ENCODE measurements at regions not wholly inside any gene's neighbourhood (a gene's known extent, or its start where the extent isn't known, plus 50 kb on each side); places are given as distances from the start of the nearest gene placed in this dataset.

DNA sequence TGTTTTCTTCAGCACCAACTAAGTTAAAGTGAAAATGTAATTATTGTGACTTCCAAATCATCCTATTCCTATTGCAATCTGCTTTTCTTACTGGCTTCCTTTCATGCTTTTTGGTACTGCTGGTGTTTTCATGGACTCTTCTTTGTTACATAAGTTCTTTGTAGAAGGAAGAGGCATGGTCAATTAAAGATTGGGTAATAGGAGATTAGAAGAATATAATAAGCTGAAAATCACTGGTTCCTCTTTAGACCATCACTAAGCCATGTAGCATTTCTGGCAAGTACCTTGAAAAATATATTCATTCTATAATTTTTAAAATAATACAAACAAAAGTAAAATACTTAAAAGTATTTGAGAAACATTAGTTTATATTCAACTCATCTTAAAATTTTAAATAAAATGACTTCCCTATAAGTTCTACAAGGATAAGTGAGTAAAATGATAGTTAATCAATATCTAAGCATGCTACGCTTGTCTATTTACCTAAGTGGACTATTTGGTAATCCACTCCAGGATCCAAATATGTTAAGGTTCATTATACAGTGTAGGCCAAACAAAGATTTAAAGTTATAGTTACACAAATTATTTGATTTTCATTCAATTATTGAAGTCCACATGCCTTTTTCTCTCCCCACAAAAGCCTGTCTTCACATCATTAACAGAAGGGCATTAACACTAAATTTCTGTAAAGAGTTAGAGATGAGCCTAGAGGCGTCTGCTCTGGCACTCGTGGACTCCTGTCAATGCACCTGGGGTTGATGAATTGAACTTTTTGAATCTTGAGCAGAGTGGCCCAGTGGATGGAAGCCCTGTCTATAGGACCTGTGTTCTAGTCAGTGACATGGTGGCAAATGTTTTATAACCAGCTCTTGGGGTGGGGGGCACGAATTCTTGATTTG is 408.1 kb downstream of the INHBA start:
- TF ChIP-seq, protein P1, sequence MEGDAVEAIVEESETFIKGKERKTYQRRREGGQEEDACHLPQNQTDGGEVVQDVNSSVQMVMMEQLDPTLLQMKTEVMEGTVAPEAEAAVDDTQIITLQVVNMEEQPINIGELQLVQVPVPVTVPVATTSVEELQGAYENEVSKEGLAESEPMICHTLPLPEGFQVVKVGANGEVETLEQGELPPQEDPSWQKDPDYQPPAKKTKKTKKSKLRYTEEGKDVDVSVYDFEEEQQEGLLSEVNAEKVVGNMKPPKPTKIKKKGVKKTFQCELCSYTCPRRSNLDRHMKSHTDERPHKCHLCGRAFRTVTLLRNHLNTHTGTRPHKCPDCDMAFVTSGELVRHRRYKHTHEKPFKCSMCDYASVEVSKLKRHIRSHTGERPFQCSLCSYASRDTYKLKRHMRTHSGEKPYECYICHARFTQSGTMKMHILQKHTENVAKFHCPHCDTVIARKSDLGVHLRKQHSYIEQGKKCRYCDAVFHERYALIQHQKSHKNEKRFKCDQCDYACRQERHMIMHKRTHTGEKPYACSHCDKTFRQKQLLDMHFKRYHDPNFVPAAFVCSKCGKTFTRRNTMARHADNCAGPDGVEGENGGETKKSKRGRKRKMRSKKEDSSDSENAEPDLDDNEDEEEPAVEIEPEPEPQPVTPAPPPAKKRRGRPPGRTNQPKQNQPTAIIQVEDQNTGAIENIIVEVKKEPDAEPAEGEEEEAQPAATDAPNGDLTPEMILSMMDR (IDR thresholded peaks at IDR 0.05; ENCODE audit: insufficient read depth, low read length, poor library complexity, severe bottlenecking), result no peak
- no peak for TF ChIP-seq EZH2phosphoT487 (conservative IDR thresholded peaks at IDR 0.05; ENCODE audit: low read length)

All from SU-DHL-6 (cell line).